Right atrium auricular region (tissue), 2 donors: ENCODE measurements at regions not wholly inside any gene's neighbourhood (a gene's known extent, or its start where the extent isn't known, plus 50 kb on each side); places are given as distances from the start of the nearest gene placed in this dataset.

Experiments
- DNase-seq: peaks from one replicate; pipeline ENCODE4 v3.0.0-alpha.2; 2019; ENCODE audit warnings: low spot score
- H3K27ac ChIP-seq, 2 donors: fragments of 200-600 bp; sonication (generic); 1 replicate in 1 of 2; 2 replicates in 1 of 2; pipeline ENCODE4 v1.5.1; 2016 to 2019
- H3K27me3 ChIP-seq, 2 donors: fragments of 200-600 bp; sonication (generic); one replicate each; pipeline versions ENCODE4 v1.5.1 to v1.6.0; 2017 to 2019
- H3K36me3 ChIP-seq: fragments of 200-600 bp; sonication (generic); one replicate; pipeline ENCODE4 v1.5.1; 2016
- H3K4me1 ChIP-seq, 2 donors: fragments of 200-600 bp; sonication (generic); one replicate each; pipeline versions ENCODE4 v1.5.1 to v1.6.0; 2017 to 2019
- H3K4me3 ChIP-seq, 2 donors: fragments of 200-600 bp; sonication (generic); 1 replicate in 1 of 2; 2 replicates in 1 of 2; pipeline ENCODE4 v1.5.1; 2017 to 2019; ENCODE audit warnings: mild to moderate bottlenecking in 1 of 2, moderate library complexity in 1 of 2
- H3K9me3 ChIP-seq, 2 donors: fragments of 200-600 bp; sonication (generic); one replicate each; pipeline ENCODE4 v1.5.1; 2019
- TF ChIP-seq, protein P1 (sequence below), 2 donors: fragments of 200-600 bp; sonication (generic); IDR thresholded peaks; one replicate each; pipeline ENCODE4 v1.5.1; 2019; ENCODE audit warnings: antibody characterized with exemption in 2 of 2

DNA sequence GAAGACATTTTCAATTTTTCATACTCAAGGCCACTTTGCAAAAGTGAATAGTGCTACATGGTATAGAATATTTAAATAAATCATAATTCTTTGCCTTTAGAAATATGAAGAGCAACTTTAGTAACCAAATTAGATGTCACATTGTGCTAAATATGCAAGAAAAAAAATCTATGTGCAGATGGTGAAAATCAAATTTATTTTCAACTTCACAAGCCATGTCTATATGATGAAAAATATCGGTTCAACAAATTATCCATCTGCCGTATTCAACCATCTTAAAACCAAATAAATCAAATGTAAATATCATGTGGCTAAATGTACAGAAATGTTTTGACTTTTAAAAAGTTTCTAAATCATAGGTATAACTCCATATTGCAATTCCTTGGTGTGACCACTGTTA is 398.2 kb downstream of the PABPC4L start:
- TF ChIP-seq, protein P1, sequence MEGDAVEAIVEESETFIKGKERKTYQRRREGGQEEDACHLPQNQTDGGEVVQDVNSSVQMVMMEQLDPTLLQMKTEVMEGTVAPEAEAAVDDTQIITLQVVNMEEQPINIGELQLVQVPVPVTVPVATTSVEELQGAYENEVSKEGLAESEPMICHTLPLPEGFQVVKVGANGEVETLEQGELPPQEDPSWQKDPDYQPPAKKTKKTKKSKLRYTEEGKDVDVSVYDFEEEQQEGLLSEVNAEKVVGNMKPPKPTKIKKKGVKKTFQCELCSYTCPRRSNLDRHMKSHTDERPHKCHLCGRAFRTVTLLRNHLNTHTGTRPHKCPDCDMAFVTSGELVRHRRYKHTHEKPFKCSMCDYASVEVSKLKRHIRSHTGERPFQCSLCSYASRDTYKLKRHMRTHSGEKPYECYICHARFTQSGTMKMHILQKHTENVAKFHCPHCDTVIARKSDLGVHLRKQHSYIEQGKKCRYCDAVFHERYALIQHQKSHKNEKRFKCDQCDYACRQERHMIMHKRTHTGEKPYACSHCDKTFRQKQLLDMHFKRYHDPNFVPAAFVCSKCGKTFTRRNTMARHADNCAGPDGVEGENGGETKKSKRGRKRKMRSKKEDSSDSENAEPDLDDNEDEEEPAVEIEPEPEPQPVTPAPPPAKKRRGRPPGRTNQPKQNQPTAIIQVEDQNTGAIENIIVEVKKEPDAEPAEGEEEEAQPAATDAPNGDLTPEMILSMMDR (IDR thresholded peaks at IDR 0.05), result no peak
- H3K36me3 ChIP-seq, result no peaks in the 10 kb centered on the region
- no peaks in the 10 kb centered on the region for H3K4me1 ChIP-seq
- H3K9me3 ChIP-seq, result no peaks in the 10 kb centered on the region
- H3K27me3 ChIP-seq, result no peaks in the 10 kb centered on the region
- no peak for DNase-seq
- H3K4me3 ChIP-seq, result no peak overlapping the region
- no peak overlapping the region for H3K27ac ChIP-seq

GRCh38 chr4:133802359-133803140 is 399.0 kb downstream of the PABPC4L start:
- Histone ChIP-seq H3K9me3 (no peaks in the 10 kb centered on the region), H3K27ac (no peak overlapping the region), H3K4me1 (no peaks in the 10 kb centered on the region), H3K4me3 (no peak overlapping the region), H3K27me3 (no peaks in the 10 kb centered on the region), H3K36me3 (no peaks in the 10 kb centered on the region)
- no peak for DNase-seq
- TF ChIP-seq, protein P1 (IDR thresholded peaks at IDR 0.05), result no peak

GRCh38 chr4:133801883-133802282 is 399.7 kb downstream of the PABPC4L start:
- H3K27me3 ChIP-seq, result no peaks in the 10 kb centered on the region
- DNase-seq, result no peak
- no peaks in the 10 kb centered on the region for H3K4me1 ChIP-seq
- H3K36me3 ChIP-seq, result no peaks in the 10 kb centered on the region
- H3K4me3 ChIP-seq, result no peak overlapping the region
- H3K27ac ChIP-seq, result no peak overlapping the region
- H3K9me3 ChIP-seq, result no peaks in the 10 kb centered on the region
- TF ChIP-seq, protein P1 (IDR thresholded peaks at IDR 0.05), result no peak

GRCh38 chr4:133800966-133801365 is 400.6 kb downstream of the PABPC4L start:
- Histone ChIP-seq H3K9me3 (no peaks in the 10 kb centered on the region), H3K27me3 (no peaks in the 10 kb centered on the region)
- TF ChIP-seq, protein P1 (IDR thresholded peaks at IDR 0.05), result no peak

DNA sequence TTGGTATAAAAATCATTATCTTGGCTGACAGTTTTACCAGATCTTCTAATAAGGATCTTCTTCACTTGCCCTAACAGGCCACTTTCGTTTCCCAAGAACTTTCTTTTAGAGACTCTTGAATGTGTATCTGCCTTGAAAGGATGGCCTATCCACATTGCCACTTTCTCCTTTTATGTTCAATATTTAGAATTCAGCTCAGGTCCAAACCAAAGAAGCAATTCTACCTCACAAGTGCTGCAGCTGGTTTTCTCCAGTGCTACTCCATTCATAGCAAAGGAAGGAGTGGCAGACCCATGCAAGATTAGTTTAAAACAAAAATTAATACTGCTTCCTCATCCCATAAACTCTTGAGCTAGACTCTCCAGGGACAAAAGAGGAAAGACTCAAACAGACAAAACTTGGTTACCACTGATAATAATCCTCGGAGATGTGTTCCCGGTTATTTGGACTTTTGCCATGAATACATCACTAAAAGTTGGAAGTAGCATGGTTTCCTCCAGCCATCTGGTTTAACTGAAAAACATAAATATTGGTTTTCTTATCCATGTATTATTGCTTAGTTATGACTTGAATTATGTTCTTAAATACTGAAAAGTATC is 401.8 kb downstream of the PABPC4L start:
- no peak for DNase-seq
- Histone ChIP-seq H3K4me3 (no peak overlapping the region), H3K9me3 (no peaks in the 10 kb centered on the region), H3K4me1 (no peaks in the 10 kb centered on the region), H3K27me3 (no peaks in the 10 kb centered on the region), H3K36me3 (no peaks in the 10 kb centered on the region), H3K27ac (no peak overlapping the region)
- TF ChIP-seq, protein P1 (IDR thresholded peaks at IDR 0.05), result no peak

More at GRCh38 chr4:133800966-133801365, 400.6 kb downstream of the PABPC4L start:
- Histone ChIP-seq H3K27ac (no peak overlapping the region), H3K36me3 (no peaks in the 10 kb centered on the region), H3K4me1 (no peaks in the 10 kb centered on the region), H3K4me3 (no peak overlapping the region)
- no peak for DNase-seq
